ENCODE measurements at regions not wholly inside any gene's neighbourhood (a gene's known extent, or its start where the extent isn't known, plus 50 kb on each side); places are given as distances from the start of the nearest gene placed in this dataset.

GRCh38 chr2:49807689-49808088 is 653.4 kb upstream of the FSHR start:
- Histone ChIP-seq H3K27ac (ENCODE audit: low read depth, low read length) (no peak overlapping the region), H3K36me3 (ENCODE audit: insufficient read depth, low read length) (no peaks in the 10 kb centered on the region), H3K9ac (ENCODE audit: low read depth, low read length) (no peak overlapping the region), H3K4me1 (ENCODE audit: insufficient read depth, low read length) (no peaks in the 10 kb centered on the region), H3K9me3 (ENCODE audit: insufficient read depth, low read depth, low read length) (peaks cover 4% of the 10 kb centered on the region; the same call in 1 of the 2 replicates), H3K4me3 (ENCODE audit: low read length) (no peak overlapping the region), H3K27me3 (ENCODE audit: insufficient read depth, low read length) (no peaks in the 10 kb centered on the region)

GRCh38 chr2:49804111-49804510 is 649.8 kb upstream of the FSHR start:
- H3K4me1 ChIP-seq (ENCODE audit: insufficient read depth, low read length) = no peaks in the 10 kb centered on the region

GRCh38 chr2:49801898-49802450 is 647.7 kb upstream of the FSHR start:
- WGBS = 94% methylated on average over 2 of the region's 2 CpGs
- H3K9me3 ChIP-seq (ENCODE audit: insufficient read depth, low read depth, low read length) = peaks cover 12% of the 10 kb centered on the region
- H3K36me3 ChIP-seq (ENCODE audit: insufficient read depth, low read length) = no peaks in the 10 kb centered on the region
- H3K9ac ChIP-seq (ENCODE audit: low read depth, low read length) = no peak overlapping the region
- no peak overlapping the region for H3K4me3 ChIP-seq (ENCODE audit: low read length)
- no peaks in the 10 kb centered on the region for H3K27me3 ChIP-seq (ENCODE audit: insufficient read depth, low read length)
- no peaks in the 10 kb centered on the region for H3K4me1 ChIP-seq (ENCODE audit: insufficient read depth, low read length)
- no peak overlapping the region for H3K27ac ChIP-seq (ENCODE audit: low read depth, low read length)

More at GRCh38 chr2:49804111-49804510, 649.8 kb upstream of the FSHR start:
- H3K4me3 ChIP-seq (ENCODE audit: low read length) = no peak overlapping the region
- H3K9me3 ChIP-seq (ENCODE audit: insufficient read depth, low read depth, low read length) = peaks cover 12% of the 10 kb centered on the region
- H3K27me3 ChIP-seq (ENCODE audit: insufficient read depth, low read length) = no peaks in the 10 kb centered on the region
- no peak overlapping the region for H3K27ac ChIP-seq (ENCODE audit: low read depth, low read length)
- H3K9ac ChIP-seq (ENCODE audit: low read depth, low read length) = no peak overlapping the region
- H3K36me3 ChIP-seq (ENCODE audit: insufficient read depth, low read length) = no peaks in the 10 kb centered on the region
- 100% methylated on average over 1 of the region's 1 CpG for WGBS

- no peak overlapping the region for H3K4me3 ChIP-seq (ENCODE audit: low read length)
- no peaks in the 10 kb centered on the region for H3K27me3 ChIP-seq (ENCODE audit: insufficient read depth, low read length)
- H3K36me3 ChIP-seq (ENCODE audit: insufficient read depth, low read length) = no peaks in the 10 kb centered on the region
- no peaks in the 10 kb centered on the region for H3K4me1 ChIP-seq (ENCODE audit: insufficient read depth, low read length)
- H3K9ac ChIP-seq (ENCODE audit: low read depth, low read length) = no peak overlapping the region
- H3K9me3 ChIP-seq (ENCODE audit: insufficient read depth, low read depth, low read length) = peaks cover 12% of the 10 kb centered on the region
- no peak overlapping the region for H3K27ac ChIP-seq (ENCODE audit: low read depth, low read length)
Observed at GRCh38 chr2:49798570-49798969, 644.3 kb upstream of the FSHR start.

- WGBS = 81% methylated on average over 2 of the region's 3 CpGs
- Histone ChIP-seq H3K4me1 (ENCODE audit: insufficient read depth, low read length) (no peaks in the 10 kb centered on the region), H3K27ac (ENCODE audit: low read depth, low read length) (no peak overlapping the region), H3K9me3 (ENCODE audit: insufficient read depth, low read depth, low read length) (no peaks in the 10 kb centered on the region), H3K9ac (ENCODE audit: low read depth, low read length) (no peak overlapping the region), H3K36me3 (ENCODE audit: insufficient read depth, low read length) (no peaks in the 10 kb centered on the region), H3K27me3 (ENCODE audit: insufficient read depth, low read length) (no peaks in the 10 kb centered on the region), H3K4me3 (ENCODE audit: low read length) (no peak overlapping the region)
Observed at GRCh38 chr2:49796266-49796665, 642.0 kb upstream of the FSHR start.

- H3K36me3 ChIP-seq (ENCODE audit: insufficient read depth, low read length) = no peaks in the 10 kb centered on the region
- H3K9ac ChIP-seq (ENCODE audit: low read depth, low read length) = no peak overlapping the region
- 100% methylated on average over 2 of the region's 2 CpGs for WGBS
- no peak overlapping the region for H3K27ac ChIP-seq (ENCODE audit: low read depth, low read length)
- no peaks in the 10 kb centered on the region for H3K27me3 ChIP-seq (ENCODE audit: insufficient read depth, low read length)
- no peaks in the 10 kb centered on the region for H3K9me3 ChIP-seq (ENCODE audit: insufficient read depth, low read depth, low read length)
- H3K4me1 ChIP-seq (ENCODE audit: insufficient read depth, low read length) = no peaks in the 10 kb centered on the region
- no peak overlapping the region for H3K4me3 ChIP-seq (ENCODE audit: low read length)
Observed at GRCh38 chr2:49794396-49794795, 640.1 kb upstream of the FSHR start.

GRCh38 chr2:49788300-49788699 is 634.0 kb upstream of the FSHR start:
- Histone ChIP-seq H3K4me3 (ENCODE audit: low read length) (no peak overlapping the region), H3K36me3 (ENCODE audit: insufficient read depth, low read length) (no peaks in the 10 kb centered on the region), H3K4me1 (ENCODE audit: insufficient read depth, low read length) (no peaks in the 10 kb centered on the region), H3K27ac (ENCODE audit: low read depth, low read length) (no peak overlapping the region), H3K27me3 (ENCODE audit: insufficient read depth, low read length) (no peaks in the 10 kb centered on the region), H3K9ac (ENCODE audit: low read depth, low read length) (no peak overlapping the region), H3K9me3 (ENCODE audit: insufficient read depth, low read depth, low read length) (no peaks in the 10 kb centered on the region)

GRCh38 chr2:49780949-49781348 is 626.6 kb upstream of the FSHR start:
- H3K4me3 ChIP-seq (ENCODE audit: low read length) = no peak overlapping the region
- no peaks in the 10 kb centered on the region for H3K27me3 ChIP-seq (ENCODE audit: insufficient read depth, low read length)
- no peaks in the 10 kb centered on the region for H3K4me1 ChIP-seq (ENCODE audit: insufficient read depth, low read length)
- H3K9me3 ChIP-seq (ENCODE audit: insufficient read depth, low read depth, low read length) = no peaks in the 10 kb centered on the region
- no peak overlapping the region for H3K9ac ChIP-seq (ENCODE audit: low read depth, low read length)
- no peaks in the 10 kb centered on the region for H3K36me3 ChIP-seq (ENCODE audit: insufficient read depth, low read length)
- 100% methylated on average over 2 of the region's 2 CpGs for WGBS
- H3K27ac ChIP-seq (ENCODE audit: low read depth, low read length) = no peak overlapping the region

- Histone ChIP-seq H3K9me3 (ENCODE audit: insufficient read depth, low read depth, low read length) (no peaks in the 10 kb centered on the region), H3K9ac (ENCODE audit: low read depth, low read length) (no peak overlapping the region), H3K4me1 (ENCODE audit: insufficient read depth, low read length) (no peaks in the 10 kb centered on the region; the same call in 1 of the 2 replicates), H3K36me3 (ENCODE audit: insufficient read depth, low read length) (no peaks in the 10 kb centered on the region), H3K27ac (ENCODE audit: low read depth, low read length) (no peak overlapping the region), H3K4me3 (ENCODE audit: low read length) (no peak overlapping the region), H3K27me3 (ENCODE audit: insufficient read depth, low read length) (no peaks in the 10 kb centered on the region)
- 93% methylated on average over 10 of the region's 10 CpGs for WGBS
Observed at GRCh38 chr2:49772299-49772970, 618.1 kb upstream of the FSHR start.

GRCh38 chr2:49770919-49771318 is 616.6 kb upstream of the FSHR start:
- Histone ChIP-seq H3K9me3 (ENCODE audit: insufficient read depth, low read depth, low read length) (no peaks in the 10 kb centered on the region), H3K4me3 (ENCODE audit: low read length) (no peak overlapping the region), H3K9ac (ENCODE audit: low read depth, low read length) (no peak overlapping the region), H3K4me1 (ENCODE audit: insufficient read depth, low read length) (no peaks in the 10 kb centered on the region; the same call in 1 of the 2 replicates), H3K27me3 (ENCODE audit: insufficient read depth, low read length) (no peaks in the 10 kb centered on the region), H3K27ac (ENCODE audit: low read depth, low read length) (no peak overlapping the region), H3K36me3 (ENCODE audit: insufficient read depth, low read length) (no peaks in the 10 kb centered on the region)
- WGBS = 67% methylated on average over 4 of the region's 4 CpGs

GRCh38 chr2:49767316-49767715 is 613.0 kb upstream of the FSHR start:
- no peak overlapping the region for H3K9ac ChIP-seq (ENCODE audit: low read depth, low read length)
- no peak overlapping the region for H3K4me3 ChIP-seq (ENCODE audit: low read length)
- no peaks in the 10 kb centered on the region for H3K9me3 ChIP-seq (ENCODE audit: insufficient read depth, low read depth, low read length)
- H3K4me1 ChIP-seq (ENCODE audit: insufficient read depth, low read length) = no peaks in the 10 kb centered on the region
- 88% methylated on average over 3 of the region's 3 CpGs for WGBS
- no peak overlapping the region for H3K27ac ChIP-seq (ENCODE audit: low read depth, low read length)
- no peaks in the 10 kb centered on the region for H3K27me3 ChIP-seq (ENCODE audit: insufficient read depth, low read length)
- H3K36me3 ChIP-seq (ENCODE audit: insufficient read depth, low read length) = no peaks in the 10 kb centered on the region

GRCh38 chr2:49755777-49756176 is 601.5 kb upstream of the FSHR start:
- WGBS = 91% methylated on average over 3 of the region's 3 CpGs
- H3K4me3 ChIP-seq (ENCODE audit: low read length) = no peak overlapping the region
- H3K27me3 ChIP-seq (ENCODE audit: insufficient read depth, low read length) = no peaks in the 10 kb centered on the region
- no peaks in the 10 kb centered on the region for H3K9me3 ChIP-seq (ENCODE audit: insufficient read depth, low read depth, low read length)
- H3K4me1 ChIP-seq (ENCODE audit: insufficient read depth, low read length) = no peaks in the 10 kb centered on the region; the same call in 1 of the 2 replicates
- H3K36me3 ChIP-seq (ENCODE audit: insufficient read depth, low read length) = no peaks in the 10 kb centered on the region
- H3K9ac ChIP-seq (ENCODE audit: low read depth, low read length) = no peak overlapping the region
- no peak overlapping the region for H3K27ac ChIP-seq (ENCODE audit: low read depth, low read length)
